Stimulated activated effector memory CD8-positive, alpha-beta T cell treated with anti-CD3 and anti-CD28 coated beads, Interleukin-12 subunit alpha, Interleukin-12 subunit beta, amount 100 ng/mL, for 72 hours (primary cell): ENCODE measurements at regions not wholly inside any gene's neighbourhood (a gene's known extent, or its start where the extent isn't known, plus 50 kb on each side); places are given as distances from the start of the nearest gene placed in this dataset.

ENCODE experiments used
- ATAC-seq: fragments of 150-1000 bp; cut with Tn5 transposase; 2 replicates; pipeline ENCODE4 v1.10.0; 2021
- DNase-seq, 2 donors: peaks; one replicate each; pipeline ENCODE4 v3.0.0; 2021 to 2022; ENCODE audit warnings: low spot score in 2 of 2
- H3K27ac Mint-ChIP-seq: one replicate; pipeline ENCODE4 v1.8.0; 2022; ENCODE audit warnings: mild to moderate bottlenecking, mixed read lengths
- H3K36me3 Mint-ChIP-seq: one replicate; pipeline ENCODE4 v1.8.0; 2022; ENCODE audit warnings: mild to moderate bottlenecking, mixed read lengths
- H3K4me1 Mint-ChIP-seq: one replicate; pipeline ENCODE4 v1.8.0; 2022; ENCODE audit warnings: mixed read lengths
- H3K4me3 Mint-ChIP-seq: one replicate; pipeline ENCODE4 v1.8.0; 2022; ENCODE audit warnings: mild to moderate bottlenecking, mixed read lengths
- H3K9me3 Mint-ChIP-seq: one replicate; pipeline ENCODE4 v1.8.0; 2022; ENCODE audit warnings: mixed read lengths

DNA sequence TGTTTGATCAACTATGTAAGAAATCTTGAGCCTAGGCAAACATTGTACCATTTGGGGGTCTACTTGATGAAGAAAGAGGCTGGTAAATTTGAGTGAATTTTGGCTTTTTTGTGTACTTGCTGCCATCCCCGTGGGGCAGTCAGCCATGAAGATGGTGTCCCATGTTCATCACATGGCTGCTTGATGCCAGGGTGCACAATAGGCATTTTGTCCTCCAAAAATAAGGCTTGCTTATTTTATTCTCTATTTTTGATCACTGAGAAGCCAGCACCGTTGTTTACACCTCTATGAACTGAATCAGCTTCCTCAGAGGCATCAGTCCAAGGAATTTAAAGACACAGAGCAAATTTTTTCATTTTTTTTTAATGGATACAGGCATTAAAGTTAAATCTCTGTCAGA is 1195.7 kb downstream of the AMY1C start:
- no peak overlapping the region for H3K27ac Mint-ChIP-seq
- H3K9me3 Mint-ChIP-seq, result peaks cover 11% of the 10 kb centered on the region
- ATAC-seq (no peak), DNase-seq (no peak)
- H3K4me3 Mint-ChIP-seq, result no peak overlapping the region
- H3K36me3 Mint-ChIP-seq, result no peaks in the 10 kb centered on the region
- no peaks in the 10 kb centered on the region for H3K4me1 Mint-ChIP-seq

DNA sequence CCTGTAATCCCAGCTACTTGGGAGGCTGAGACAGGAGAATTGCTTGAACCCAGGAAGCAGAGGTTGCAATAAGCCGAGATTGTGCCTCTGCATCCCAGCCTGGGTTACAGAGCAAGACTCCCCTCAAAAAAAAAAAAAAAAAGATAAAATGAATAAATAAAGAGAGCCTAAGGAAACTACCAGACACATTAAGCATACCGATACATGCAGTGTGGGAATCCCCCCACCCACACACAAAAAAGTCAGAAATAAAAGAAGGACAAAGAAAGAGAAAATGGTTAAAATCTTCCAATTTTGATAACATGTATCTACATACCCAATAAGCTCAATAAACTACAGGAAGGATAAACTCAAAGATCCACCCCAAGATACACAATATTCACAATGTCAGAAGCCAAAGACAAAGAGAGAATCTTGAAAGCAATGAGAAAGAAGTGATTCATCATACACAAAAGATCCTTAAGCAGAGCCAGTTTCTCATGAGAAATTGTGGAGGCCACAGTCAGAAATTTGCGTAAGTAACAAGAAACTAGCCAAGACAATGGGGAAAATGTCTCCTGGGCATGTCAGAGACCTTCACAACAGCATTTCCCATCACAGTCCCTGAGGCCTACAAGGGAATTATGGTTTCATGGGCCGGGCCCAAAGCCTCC is 1197.0 kb downstream of the AMY1C start:
- Mint-ChIP-seq H3K27ac (no peak overlapping the region), H3K9me3 (peaks cover 14% of the 10 kb centered on the region), H3K36me3 (no peaks in the 10 kb centered on the region), H3K4me3 (no peak overlapping the region), H3K4me1 (no peaks in the 10 kb centered on the region)
- ATAC-seq, result no peak
- DNase-seq, result no peak

DNA sequence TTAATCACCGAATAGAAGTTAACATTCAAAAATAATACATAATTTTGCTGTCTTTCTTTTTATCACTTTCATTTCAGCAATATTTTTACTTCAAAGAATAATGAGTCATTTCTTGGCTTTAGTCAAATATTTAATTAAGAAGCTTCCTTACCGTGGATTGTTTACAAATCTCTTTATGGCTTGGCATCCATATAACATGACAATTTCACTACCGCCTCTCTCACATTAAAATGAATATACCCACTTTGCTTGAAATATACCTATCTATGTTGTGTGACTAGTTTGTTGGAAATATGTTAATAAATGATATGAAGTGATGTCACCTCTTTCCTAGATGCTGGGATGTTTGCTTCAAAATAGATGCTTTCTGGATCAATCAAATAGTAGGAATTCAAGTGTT is 1203.9 kb downstream of the AMY1C start:
- DNase-seq (no peak), ATAC-seq (no peak)
- H3K4me1 Mint-ChIP-seq, result no peaks in the 10 kb centered on the region
- H3K4me3 Mint-ChIP-seq, result no peak overlapping the region
- no peaks in the 10 kb centered on the region for H3K36me3 Mint-ChIP-seq
- H3K9me3 Mint-ChIP-seq, result peaks cover 5% of the 10 kb centered on the region
- no peak overlapping the region for H3K27ac Mint-ChIP-seq

DNA sequence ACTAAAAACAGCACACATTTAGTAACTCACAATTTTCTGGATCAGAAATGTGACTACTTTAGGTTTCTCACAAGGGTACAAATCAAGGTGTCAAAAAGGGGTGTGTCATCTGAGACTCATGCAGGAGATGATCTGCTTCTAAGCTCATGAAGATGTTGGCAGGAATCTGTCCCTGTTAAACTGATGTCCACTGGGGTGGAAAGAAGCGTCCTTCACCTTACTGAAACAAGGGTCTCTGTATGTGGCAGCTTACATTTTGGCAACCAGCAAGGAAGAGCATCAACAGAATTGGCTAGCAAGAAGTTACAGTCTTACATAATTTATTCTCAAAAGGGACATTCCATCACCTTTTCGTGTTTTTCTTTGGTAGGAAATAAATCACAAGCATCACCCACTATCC is 1223.8 kb downstream of the AMY1C start:
- Mint-ChIP-seq H3K4me1 (no peaks in the 10 kb centered on the region), H3K9me3 (peaks cover 13% of the 10 kb centered on the region), H3K27ac (no peak overlapping the region), H3K4me3 (no peak overlapping the region), H3K36me3 (no peaks in the 10 kb centered on the region)
- ATAC-seq (no peak), DNase-seq (no peak)

DNA sequence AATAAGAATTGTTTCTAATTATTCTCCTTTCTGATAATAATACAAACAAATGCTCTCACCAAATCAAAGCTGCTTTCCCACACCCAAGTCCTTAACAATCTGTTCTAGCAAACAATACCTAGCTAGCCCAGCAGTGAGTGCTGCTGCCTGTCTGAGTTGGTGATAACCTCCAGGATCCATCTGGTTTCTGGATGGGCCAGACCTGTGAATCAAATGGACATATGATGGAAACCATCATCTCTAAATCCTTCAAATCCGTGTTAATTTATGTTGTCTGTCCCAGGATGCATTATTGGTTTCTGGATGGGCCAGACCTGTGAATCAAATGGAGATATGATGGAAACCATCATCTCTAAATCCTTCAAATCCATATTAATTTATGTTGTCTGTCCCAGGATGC is 1230.0 kb downstream of the AMY1C start:
- Mint-ChIP-seq H3K27ac (no peak overlapping the region), H3K9me3 (peaks cover 12% of the 10 kb centered on the region), H3K36me3 (no peaks in the 10 kb centered on the region), H3K4me3 (no peak overlapping the region), H3K4me1 (no peaks in the 10 kb centered on the region)
- ATAC-seq (no peak), DNase-seq (no peak)

DNA sequence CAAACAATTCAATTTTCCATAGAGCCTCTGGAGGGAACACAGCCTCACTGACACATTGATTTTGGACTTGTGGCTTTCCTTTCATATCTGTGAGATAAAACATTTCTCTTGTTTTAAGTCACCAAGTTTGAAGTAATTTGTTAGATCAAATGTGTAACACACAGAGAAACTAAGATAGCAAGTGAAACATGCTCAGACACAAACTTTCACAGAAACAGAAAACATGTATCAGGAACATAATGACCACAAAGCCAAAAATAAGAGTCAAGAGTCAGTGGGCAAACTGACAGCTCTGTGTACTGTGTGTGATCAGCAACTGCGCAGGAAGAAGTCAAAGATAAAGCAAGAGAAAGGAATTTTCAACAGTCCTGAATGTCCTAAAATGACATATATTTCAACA is 1237.5 kb downstream of the AMY1C start:
- no peak for ATAC-seq
- H3K36me3 Mint-ChIP-seq, result no peaks in the 10 kb centered on the region
- peaks cover 26% of the 10 kb centered on the region for H3K9me3 Mint-ChIP-seq
- no peaks in the 10 kb centered on the region for H3K4me1 Mint-ChIP-seq
- no peak overlapping the region for H3K4me3 Mint-ChIP-seq
- no peak for DNase-seq
- no peak overlapping the region for H3K27ac Mint-ChIP-seq

DNA sequence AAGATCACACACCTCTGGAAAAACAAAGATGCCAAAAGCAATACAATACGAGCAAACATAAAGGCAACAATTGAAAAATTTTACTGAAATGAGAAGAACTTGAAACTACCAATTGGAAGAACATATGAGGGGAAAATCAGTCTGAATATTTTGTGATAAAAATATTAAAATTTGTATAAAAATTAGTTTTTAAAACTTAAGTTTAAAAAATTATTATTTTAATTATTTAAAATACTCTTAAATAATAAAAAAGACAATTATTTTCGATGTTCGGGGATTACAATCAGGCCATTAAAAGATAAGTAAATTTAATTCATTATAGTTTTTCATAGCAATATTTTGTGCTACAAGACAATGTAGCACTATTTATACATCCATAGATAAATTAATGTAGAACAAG is 1239.3 kb downstream of the AMY1C start:
- no peak for DNase-seq
- ATAC-seq, result no peak
- no peaks in the 10 kb centered on the region for H3K36me3 Mint-ChIP-seq

DNA sequence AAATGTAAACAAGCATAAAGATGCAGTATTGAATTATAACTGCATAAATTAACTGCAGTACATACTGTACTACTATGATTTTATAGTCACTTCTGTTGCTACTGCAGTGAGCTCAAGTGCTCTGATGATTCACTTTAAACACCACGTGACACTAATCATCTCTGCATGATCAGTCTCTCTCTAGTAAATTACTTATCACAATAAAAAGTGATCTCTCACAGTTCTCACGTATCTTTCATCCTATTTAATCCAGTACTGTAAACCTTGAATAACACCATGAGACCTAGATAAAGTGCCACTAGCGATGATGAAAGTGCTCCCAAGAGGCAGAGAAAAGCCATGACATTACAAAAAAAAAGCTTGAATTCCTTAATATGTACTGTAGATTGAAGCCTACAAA is 1242.0 kb downstream of the AMY1C start:
- ATAC-seq (no peak), DNase-seq (no peak)
- no peak overlapping the region for H3K4me3 Mint-ChIP-seq
- no peaks in the 10 kb centered on the region for H3K4me1 Mint-ChIP-seq
- no peaks in the 10 kb centered on the region for H3K36me3 Mint-ChIP-seq
- H3K27ac Mint-ChIP-seq, result no peak overlapping the region
- H3K9me3 Mint-ChIP-seq, result peaks cover 14% of the 10 kb centered on the region

More for the DNA sequence above, 1239.3 kb downstream of the AMY1C start:
- peaks cover 20% of the 10 kb centered on the region for H3K9me3 Mint-ChIP-seq
- no peaks in the 10 kb centered on the region for H3K4me1 Mint-ChIP-seq
- no peak overlapping the region for H3K27ac Mint-ChIP-seq
- H3K4me3 Mint-ChIP-seq, result no peak overlapping the region

DNA sequence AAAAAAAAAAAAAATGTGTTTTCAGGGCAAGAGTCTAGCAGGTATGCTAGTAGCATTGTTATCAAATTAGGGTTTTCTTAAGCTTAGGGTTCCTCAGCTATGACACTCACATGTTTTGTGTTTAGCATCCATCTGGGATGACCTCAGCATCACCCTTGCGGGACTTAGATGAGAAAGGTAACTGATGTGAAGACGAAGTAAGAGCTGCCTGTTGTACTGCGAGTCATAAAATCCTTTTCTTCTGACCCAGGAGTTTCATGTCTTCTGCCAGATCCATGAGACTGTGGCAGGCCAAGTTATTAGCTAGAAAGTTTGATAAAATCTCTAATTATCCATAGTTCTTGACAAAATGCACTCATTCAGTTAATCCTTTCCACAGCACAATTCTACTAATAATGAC is 1251.1 kb downstream of the AMY1C start:
- Mint-ChIP-seq H3K9me3 (peaks cover 12% of the 10 kb centered on the region), H3K4me3 (no peak overlapping the region), H3K36me3 (no peaks in the 10 kb centered on the region), H3K27ac (no peak overlapping the region), H3K4me1 (no peaks in the 10 kb centered on the region)
- no peak for DNase-seq
- ATAC-seq, result no peak

DNA sequence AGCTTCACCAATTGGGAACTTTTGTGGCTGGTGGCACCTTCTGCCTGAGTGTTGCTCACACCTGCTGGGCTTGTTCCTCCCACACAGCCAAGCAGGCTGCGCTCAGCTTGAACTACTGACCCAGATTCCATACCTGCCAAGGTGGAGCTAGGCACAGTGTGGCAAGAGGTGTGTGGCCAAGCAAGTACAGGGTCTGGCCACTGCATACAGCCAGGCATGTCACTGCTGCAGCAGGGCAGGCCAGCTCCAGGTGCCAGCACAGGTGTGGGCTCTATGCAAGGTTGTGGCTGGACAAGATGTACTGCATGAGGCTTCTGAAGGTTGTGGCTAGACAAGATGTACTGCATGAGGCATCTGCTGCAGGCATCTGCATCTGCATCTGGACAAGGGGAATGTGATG is 1254.8 kb downstream of the AMY1C start:
- H3K9me3 Mint-ChIP-seq, result peaks cover 17% of the 10 kb centered on the region
- no peak for ATAC-seq
- H3K4me1 Mint-ChIP-seq, result no peaks in the 10 kb centered on the region
- H3K27ac Mint-ChIP-seq, result no peak overlapping the region
- no peak for DNase-seq
- H3K36me3 Mint-ChIP-seq, result no peaks in the 10 kb centered on the region
- H3K4me3 Mint-ChIP-seq, result no peak overlapping the region

DNA sequence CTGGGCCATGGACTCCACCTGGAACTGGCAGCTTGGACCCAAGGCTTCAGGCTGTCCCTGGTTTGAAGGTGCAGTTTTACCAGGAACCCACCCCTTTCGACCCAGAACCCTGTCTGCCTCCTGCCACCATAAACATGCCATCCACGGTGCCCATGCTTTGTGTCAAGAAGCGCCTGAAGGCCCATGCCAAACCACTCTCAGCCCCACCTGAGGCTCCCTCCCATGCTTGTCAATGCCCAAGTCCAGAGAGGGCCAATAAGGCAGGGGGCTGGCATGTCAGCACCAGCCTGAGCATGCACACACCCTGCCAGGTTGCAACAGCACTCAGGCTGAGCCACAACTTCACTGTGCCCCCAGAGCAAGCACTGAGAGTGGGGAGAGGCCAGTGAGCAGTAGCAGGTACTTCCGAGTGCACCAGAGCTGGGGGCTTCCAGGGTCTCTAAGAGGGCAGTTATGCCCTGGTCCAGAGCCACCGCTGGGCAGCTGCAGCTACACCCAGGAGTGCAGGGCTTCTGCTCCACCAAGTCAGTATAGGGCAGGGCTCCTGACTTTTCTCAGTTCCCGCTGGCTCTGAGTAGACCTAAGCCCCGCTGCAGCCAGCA is 1256.0 kb downstream of the AMY1C start:
- Mint-ChIP-seq H3K36me3 (no peaks in the 10 kb centered on the region), H3K4me3 (no peak overlapping the region), H3K9me3 (peaks cover 19% of the 10 kb centered on the region), H3K27ac (no peak overlapping the region), H3K4me1 (no peaks in the 10 kb centered on the region)
- ATAC-seq, result no peak
- no peak for DNase-seq

DNA sequence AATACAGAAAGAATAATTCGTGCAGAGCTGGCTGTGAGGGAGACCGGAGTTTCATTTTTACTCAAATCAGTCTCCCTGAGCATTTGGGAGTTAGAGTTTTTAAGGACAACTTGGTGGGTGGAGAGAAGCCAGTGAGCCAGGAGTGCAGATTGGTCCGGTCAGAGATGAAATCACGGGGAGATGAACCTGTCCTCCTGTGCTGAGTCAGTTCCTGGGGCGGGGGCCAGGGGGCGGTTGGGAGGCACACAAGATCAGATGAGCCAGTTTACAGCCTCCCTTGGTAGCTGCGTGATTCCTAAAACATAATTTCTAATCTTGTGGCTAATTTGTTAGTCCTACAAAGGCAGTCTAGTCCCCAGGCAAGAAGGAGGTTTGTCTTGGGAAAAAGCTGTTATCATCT is 1267.9 kb downstream of the AMY1C start:
- ATAC-seq, result no peak
- Mint-ChIP-seq H3K4me1 (no peaks in the 10 kb centered on the region), H3K36me3 (no peaks in the 10 kb centered on the region), H3K27ac (no peak overlapping the region), H3K4me3 (no peak overlapping the region), H3K9me3 (peaks cover 20% of the 10 kb centered on the region)
- DNase-seq, result no peak

DNA sequence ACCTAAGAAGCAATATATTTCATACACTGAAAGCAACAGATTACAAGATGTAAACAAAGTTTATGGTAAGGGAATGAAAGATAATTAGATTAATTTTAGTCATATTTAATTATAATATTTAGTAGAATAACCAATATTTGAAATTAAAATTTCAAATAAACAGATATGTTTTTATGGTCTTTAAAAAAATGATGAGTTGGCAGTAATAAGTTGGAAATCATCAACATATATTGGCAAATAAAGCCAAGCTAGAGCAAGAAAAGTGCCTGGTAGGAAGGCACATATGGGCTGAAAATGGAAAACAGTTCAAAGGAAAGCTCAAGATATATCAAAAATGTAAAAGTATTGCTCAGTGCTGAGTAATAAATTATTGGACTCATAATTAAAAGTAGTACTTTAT is 1274.0 kb downstream of the AMY1C start:
- DNase-seq, result no peak
- Mint-ChIP-seq H3K27ac (no peak overlapping the region), H3K4me3 (no peak overlapping the region), H3K9me3 (peaks cover 19% of the 10 kb centered on the region), H3K4me1 (no peaks in the 10 kb centered on the region), H3K36me3 (no peaks in the 10 kb centered on the region)
- no peak for ATAC-seq

DNA sequence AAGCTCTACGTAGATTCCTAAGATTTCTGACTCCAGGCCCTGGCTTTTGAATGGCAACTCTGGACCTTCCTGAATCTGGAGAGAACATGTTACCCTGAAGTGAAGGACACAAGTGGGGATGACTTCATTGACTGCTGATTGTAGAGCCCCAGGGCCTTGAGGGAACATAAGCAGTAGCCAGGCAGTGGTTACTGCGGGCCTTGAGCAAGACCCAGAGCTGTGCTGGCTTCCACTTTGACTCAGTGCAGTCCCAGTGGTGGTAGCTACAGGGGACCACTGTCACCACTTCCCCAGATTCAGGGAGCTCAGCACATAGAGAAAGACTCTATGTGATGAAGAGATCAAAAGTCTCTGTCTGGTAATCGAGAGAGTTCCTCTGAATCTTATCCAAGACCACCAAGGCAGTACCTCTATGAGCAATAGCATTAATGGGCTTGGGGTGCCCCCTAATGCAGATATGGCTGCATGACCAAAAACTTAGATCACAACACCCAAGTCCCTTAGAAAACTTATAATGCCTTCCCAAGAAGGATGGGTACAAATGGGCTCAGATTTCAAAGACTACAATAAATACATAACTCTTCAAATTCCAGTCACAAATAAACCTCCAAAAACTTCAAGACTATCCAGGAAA is 1278.3 kb downstream of the AMY1C start:
- no peak for DNase-seq
- H3K36me3 Mint-ChIP-seq, result no peaks in the 10 kb centered on the region

DNA sequence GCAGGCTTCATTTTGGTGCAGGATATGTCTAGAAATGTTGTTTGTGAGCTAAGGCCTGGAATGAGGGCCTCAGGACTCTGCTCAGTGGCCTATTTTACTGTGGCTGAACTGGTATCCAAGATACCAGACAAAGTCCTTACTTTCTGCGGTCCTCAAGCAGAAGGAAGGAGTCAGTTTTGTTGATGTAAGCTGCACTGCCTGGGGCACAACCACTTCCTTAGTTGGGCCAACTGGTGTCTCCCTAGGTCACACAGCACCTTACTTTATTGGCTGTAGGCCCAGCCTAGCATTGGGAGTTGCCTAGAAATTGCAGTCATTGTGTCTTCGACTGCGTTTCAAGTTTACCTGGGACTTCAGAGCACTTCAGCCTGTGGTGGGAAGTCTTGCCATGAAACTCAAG is 1322.7 kb downstream of the AMY1C start:
- no peak for ATAC-seq
- no peaks in the 10 kb centered on the region for H3K36me3 Mint-ChIP-seq
- H3K4me1 Mint-ChIP-seq, result no peaks in the 10 kb centered on the region
- no peak for DNase-seq
- H3K4me3 Mint-ChIP-seq, result no peak overlapping the region
- peaks cover 35% of the 10 kb centered on the region for H3K9me3 Mint-ChIP-seq
- H3K27ac Mint-ChIP-seq, result no peak overlapping the region

More for the DNA sequence above, 1278.3 kb downstream of the AMY1C start:
- no peak overlapping the region for H3K27ac Mint-ChIP-seq
- peaks cover 22% of the 10 kb centered on the region for H3K9me3 Mint-ChIP-seq
- no peaks in the 10 kb centered on the region for H3K4me1 Mint-ChIP-seq
- no peak for ATAC-seq
- no peak overlapping the region for H3K4me3 Mint-ChIP-seq

DNA sequence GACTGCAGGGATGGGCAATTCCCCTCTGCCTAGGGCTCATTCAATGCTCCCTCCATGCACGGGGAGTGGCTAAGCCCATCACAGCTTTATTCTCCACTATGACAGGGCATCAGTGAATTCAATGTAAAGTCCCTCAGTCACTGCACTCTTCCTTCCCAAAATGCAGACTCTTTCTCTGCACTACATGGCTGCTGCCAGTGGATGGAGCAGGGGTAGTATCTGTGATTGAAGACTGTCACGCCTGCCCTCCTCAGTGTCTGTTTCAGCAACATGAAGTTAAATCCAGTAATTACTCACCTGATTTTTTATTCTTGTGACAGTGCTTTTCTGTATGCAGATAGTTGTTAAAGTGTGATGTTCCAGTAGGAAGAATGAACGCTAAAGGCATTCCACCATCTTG is 1323.2 kb downstream of the AMY1C start:
- no peaks in the 10 kb centered on the region for H3K4me1 Mint-ChIP-seq
- H3K4me3 Mint-ChIP-seq, result no peak overlapping the region
- peaks cover 33% of the 10 kb centered on the region for H3K9me3 Mint-ChIP-seq
- ATAC-seq (no peak), DNase-seq (no peak)
- H3K27ac Mint-ChIP-seq, result no peak overlapping the region
- no peaks in the 10 kb centered on the region for H3K36me3 Mint-ChIP-seq
